ENCODE measurements at regions not wholly inside any gene's neighbourhood (a gene's known extent, or its start where the extent isn't known, plus 50 kb on each side); places are given as distances from the start of the nearest gene placed in this dataset.
"Not testable (repeated sequence)": the region's sequence is repeated elsewhere in the genome, so short reads cannot be mapped to it uniquely, and the experiment has no call there.

DNA sequence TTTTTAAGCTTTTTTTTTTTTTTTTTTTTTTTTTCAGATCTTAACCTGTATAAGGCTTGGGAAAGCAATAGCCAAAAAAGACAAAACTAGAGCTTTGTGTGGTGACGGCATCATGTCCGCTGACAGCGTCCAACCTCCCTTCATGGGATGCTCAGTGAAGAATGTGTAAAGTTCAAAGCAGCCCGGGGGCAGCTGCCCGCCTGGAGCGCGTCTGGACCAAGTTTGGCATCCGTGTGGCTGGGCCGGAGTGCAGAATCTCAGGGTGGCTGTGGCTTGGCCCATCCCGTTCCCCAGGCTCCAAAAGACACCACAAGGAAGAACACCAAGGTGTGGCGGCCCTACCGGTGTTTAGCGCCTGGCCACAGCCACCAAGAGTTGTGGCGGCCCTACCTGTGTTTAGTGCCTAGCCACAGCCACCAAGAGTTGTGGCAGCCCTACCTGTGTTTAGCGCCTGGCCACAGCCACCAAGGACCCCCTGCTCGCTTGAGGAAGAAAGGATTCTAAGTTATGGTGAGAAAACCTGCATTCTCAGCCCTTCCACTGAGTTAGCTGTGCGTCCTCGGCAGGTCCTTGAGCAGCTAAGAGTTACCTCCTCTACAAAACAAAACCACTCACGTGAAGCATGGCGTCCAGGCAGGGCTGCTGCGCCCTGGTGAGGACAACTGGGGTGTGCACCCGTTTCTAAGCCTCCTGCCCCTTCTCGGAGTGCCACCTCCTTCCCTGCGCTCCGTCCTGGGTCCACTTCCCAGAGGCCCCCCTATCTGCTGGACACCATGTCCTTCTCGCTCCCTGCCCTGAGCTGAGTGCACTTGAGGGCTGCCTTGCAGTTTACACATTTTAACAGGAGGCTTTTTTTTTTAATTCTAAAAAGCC lies 103.6 kb upstream of the SALL3 start:
- Mint-ChIP-seq H3K4me3 (ENCODE audit: low read depth) (no peak overlapping the region), H3K9me3 (ENCODE audit: low read depth) (no peaks in the 10 kb centered on the region), H3K27ac (no peak overlapping the region), H3K27me3 (peaks cover 29% of the 10 kb centered on the region), H3K4me1 (ENCODE audit: low read depth) (no peaks in the 10 kb centered on the region), H3K36me3 (ENCODE audit: insufficient read depth) (no peaks in the 10 kb centered on the region)
- no peak for DNase-seq (ENCODE audit: low spot score, unreplicated experiment)
- TF ChIP-seq, protein P1, sequence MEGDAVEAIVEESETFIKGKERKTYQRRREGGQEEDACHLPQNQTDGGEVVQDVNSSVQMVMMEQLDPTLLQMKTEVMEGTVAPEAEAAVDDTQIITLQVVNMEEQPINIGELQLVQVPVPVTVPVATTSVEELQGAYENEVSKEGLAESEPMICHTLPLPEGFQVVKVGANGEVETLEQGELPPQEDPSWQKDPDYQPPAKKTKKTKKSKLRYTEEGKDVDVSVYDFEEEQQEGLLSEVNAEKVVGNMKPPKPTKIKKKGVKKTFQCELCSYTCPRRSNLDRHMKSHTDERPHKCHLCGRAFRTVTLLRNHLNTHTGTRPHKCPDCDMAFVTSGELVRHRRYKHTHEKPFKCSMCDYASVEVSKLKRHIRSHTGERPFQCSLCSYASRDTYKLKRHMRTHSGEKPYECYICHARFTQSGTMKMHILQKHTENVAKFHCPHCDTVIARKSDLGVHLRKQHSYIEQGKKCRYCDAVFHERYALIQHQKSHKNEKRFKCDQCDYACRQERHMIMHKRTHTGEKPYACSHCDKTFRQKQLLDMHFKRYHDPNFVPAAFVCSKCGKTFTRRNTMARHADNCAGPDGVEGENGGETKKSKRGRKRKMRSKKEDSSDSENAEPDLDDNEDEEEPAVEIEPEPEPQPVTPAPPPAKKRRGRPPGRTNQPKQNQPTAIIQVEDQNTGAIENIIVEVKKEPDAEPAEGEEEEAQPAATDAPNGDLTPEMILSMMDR (IDR thresholded peaks at IDR 0.05; ENCODE audit: unreplicated experiment) = no peak

DNA sequence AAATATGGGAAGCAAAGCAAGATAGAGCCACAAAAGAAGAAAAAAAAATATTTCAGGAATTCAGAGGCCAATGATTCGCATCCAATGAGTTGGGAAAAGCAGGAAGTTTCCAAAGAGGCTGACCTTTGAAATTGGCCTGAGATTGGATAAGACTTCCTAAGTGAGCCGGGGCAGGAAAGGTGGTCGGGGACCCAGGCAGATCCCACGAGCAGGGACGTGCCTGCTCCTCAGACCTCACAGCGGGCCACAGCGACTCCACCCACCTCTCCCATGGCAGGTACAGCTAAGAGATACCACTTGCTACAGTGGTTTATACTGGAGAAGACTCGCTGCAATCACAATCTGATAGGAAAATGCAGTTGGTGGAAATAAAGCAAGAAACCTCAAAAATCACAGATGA lies 102.8 kb upstream of the SALL3 start:
- DNase-seq (ENCODE audit: low spot score, unreplicated experiment) = no peak
- Mint-ChIP-seq H3K4me1 (ENCODE audit: low read depth) (no peaks in the 10 kb centered on the region), H3K4me3 (ENCODE audit: low read depth) (no peak overlapping the region), H3K27ac (no peak overlapping the region), H3K36me3 (ENCODE audit: insufficient read depth) (no peaks in the 10 kb centered on the region), H3K27me3 (peaks cover 28% of the 10 kb centered on the region), H3K9me3 (ENCODE audit: low read depth) (no peaks in the 10 kb centered on the region)
- TF ChIP-seq, protein P1 (IDR thresholded peaks at IDR 0.05; ENCODE audit: unreplicated experiment) = no peak

DNA sequence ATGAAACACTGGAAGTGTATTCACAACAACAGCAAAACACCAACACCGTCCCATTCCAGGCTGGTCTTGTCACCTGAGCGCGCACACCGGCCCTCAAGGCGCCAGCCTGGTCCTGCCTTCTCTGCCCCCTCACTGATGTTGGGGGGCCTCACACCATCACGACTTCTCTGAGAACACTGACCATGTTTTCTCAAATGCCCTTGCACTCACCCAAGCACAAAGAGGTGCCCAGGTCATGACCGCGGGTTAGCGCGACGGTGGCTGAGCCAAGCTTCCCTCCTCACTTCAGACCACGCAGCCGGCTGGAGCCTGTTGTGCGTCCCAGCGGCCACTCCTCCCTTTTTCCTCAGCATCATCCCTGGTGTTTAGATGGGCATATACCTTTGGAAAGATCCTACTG lies 101.3 kb upstream of the SALL3 start:
- Mint-ChIP-seq H3K9me3 (ENCODE audit: low read depth) (no peaks in the 10 kb centered on the region), H3K27me3 (peaks cover 25% of the 10 kb centered on the region), H3K4me3 (ENCODE audit: low read depth) (no peak overlapping the region), H3K27ac (no peak overlapping the region), H3K4me1 (ENCODE audit: low read depth) (no peaks in the 10 kb centered on the region), H3K36me3 (ENCODE audit: insufficient read depth) (no peaks in the 10 kb centered on the region)
- no peak for DNase-seq (ENCODE audit: low spot score, unreplicated experiment)
- TF ChIP-seq, protein P1 (IDR thresholded peaks at IDR 0.05; ENCODE audit: unreplicated experiment) = no peak

DNA sequence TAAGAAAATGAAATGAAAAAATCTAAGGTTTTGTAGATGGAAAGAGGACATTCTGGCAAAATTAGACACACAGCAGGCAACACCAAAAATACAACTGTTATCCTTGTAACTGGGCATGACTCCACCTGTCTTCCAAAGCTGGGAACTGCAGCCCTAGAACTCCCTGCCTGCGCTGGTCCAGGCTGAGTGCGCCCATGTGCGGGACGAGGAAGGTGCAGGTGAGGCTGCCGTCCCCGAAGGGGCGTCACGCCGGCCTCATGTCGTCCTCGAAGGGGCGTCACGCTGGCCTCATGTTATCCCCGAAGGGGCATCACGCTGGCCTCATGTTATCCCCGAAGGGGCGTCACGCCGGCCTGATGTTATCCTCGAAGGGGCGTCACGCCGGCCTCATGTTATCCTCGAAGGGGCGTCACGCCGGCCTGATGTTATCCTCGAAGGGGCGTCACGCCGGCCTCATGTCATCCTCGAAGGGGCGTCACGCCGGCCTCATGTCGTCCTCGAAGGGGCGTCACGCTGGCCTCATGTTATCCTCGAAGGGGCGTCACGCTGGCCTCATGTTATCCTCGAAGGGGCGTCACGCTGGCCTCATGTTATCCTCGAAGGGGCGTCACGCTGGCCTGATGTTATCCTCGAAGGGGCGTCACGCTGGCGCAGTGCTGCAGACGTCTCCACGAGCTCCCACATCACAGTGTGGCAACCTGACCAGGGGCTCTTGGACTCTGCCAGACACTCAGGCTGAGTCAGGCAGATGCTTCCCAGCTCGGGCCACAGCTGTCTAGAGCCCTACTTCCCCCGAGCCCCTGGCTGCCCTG lies 100.3 kb upstream of the SALL3 start:
- H3K27ac Mint-ChIP-seq; H3K36me3 Mint-ChIP-seq (ENCODE audit: insufficient read depth); DNase-seq (ENCODE audit: low spot score, unreplicated experiment); H3K4me3 Mint-ChIP-seq (ENCODE audit: low read depth); H3K9me3 Mint-ChIP-seq (ENCODE audit: low read depth); H3K4me1 Mint-ChIP-seq (ENCODE audit: low read depth): not testable (repeated sequence)
- TF ChIP-seq, protein P1 (IDR thresholded peaks at IDR 0.05; ENCODE audit: unreplicated experiment) = peak; percentile 63
- H3K27me3 Mint-ChIP-seq = peaks cover 25% of the 10 kb centered on the region

DNA sequence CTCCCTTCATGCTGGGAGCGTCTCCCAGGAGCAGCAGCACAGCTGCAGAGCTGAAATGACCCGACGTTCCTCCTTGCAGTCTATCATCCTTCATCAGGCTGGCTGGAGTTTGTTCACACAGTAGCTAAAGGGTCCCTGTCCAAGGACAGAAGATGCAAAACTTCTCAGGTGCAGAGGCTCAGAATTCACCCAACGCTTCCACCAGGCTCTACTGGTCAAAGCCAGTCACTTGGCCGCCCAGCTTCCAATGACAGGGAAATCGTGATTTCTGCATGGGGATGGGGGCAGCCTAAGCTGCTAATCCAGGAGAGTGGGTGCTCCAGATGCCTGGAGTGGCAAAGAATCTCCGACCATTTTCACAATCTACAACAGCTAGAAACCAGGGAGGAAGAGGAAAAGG lies 97.0 kb upstream of the SALL3 start:
- TF ChIP-seq, protein P1 (IDR thresholded peaks at IDR 0.05; ENCODE audit: unreplicated experiment) = no peak
- Mint-ChIP-seq H3K27me3 (peaks cover 13% of the 10 kb centered on the region), H3K4me3 (ENCODE audit: low read depth) (no peak overlapping the region), H3K4me1 (ENCODE audit: low read depth) (no peaks in the 10 kb centered on the region), H3K36me3 (ENCODE audit: insufficient read depth) (no peaks in the 10 kb centered on the region), H3K27ac (no peak overlapping the region), H3K9me3 (ENCODE audit: low read depth) (peaks cover 23% of the 10 kb centered on the region)
- no peak for DNase-seq (ENCODE audit: low spot score, unreplicated experiment)
